Kasumi-1 (cell line): ENCODE measurements at regions not wholly inside any gene's neighbourhood (a gene's known extent, or its start where the extent isn't known, plus 50 kb on each side); places are given as distances from the start of the nearest gene placed in this dataset.
"Not testable (repeated sequence)": the region's sequence is repeated elsewhere in the genome, so short reads cannot be mapped to it uniquely, and the experiment has no call there.

Source experiments
- DNase-seq, 2 experiments: peaks; one replicate each; lab custom pipeline; 2025; lab: John Stamatoyannopoulos, UW

GRCh38 chr6:6091608-6092002 is 84.9 kb upstream of the NRN1 start:
- no peak for DNase-seq

GRCh38 chr6:6090861-6091607 is 84.3 kb upstream of the NRN1 start:
- no peak for DNase-seq

- DNase-seq, result no peak
Measured at GRCh38 chr6:6085928-6086668, 79.4 kb upstream of the NRN1 start.

- no peak for DNase-seq
Measured at GRCh38 chr6:6080975-6081374, 74.2 kb upstream of the NRN1 start.

GRCh38 chr6:6074190-6074589 is 67.5 kb upstream of the NRN1 start:
- DNase-seq, result no peak

- DNase-seq, result not testable (repeated sequence)
Measured at GRCh38 chr6:6068157-6068556, 61.4 kb upstream of the NRN1 start.

- no peak for DNase-seq
Measured at GRCh38 chr6:6058054-6058444, 51.3 kb upstream of the NRN1 start.

- peak; percentile 79 to 87 for DNase-seq
Measured at GRCh38 chr6:6057442-6058053, 50.8 kb upstream of the NRN1 start.
